A673 (cell line): ENCODE measurements at regions not wholly inside any gene's neighbourhood (a gene's known extent, or its start where the extent isn't known, plus 50 kb on each side); places are given as distances from the start of the nearest gene placed in this dataset.

Experiments used
- BruUV-seq: library from RNA; stranded (reverse); fragments of 400-500 nt; replicated peaks from 2 replicates; lab custom pipeline; 2021; lab: Mats Ljungman, UMichigan
- CTCF ChIA-PET: fragments of 300-600 bp; sonication (Branson Sonifier 250); formaldehyde crosslinking; loops from one replicate; lab custom pipeline; 2022; ENCODE audit warnings: antibody characterized with exemption; lab: Charles Lee
- POLR2A ChIA-PET: fragments of 300-600 bp; sonication (Branson Sonifier 250); formaldehyde crosslinking; loops from one replicate; lab custom pipeline; 2022; ENCODE audit warnings: antibody characterized with exemption; ENCODE audit not compliant: low non-redundant PET; lab: Charles Lee
- DNase-seq: peaks from one replicate; pipeline ENCODE4 v3.0.0-alpha.2; 2015; ENCODE audit warnings: low spot score
- H3K27ac ChIP-seq: fragments of 200-600 bp; sonication (generic); 2 replicates; pipeline ENCODE4 v1.5.1; 2016; ENCODE audit warnings: mixed run types, low read depth, mild to moderate bottlenecking, mixed read lengths, antibody characterized with exemption, low read length; ENCODE audit not compliant: poor library complexity, severe bottlenecking
- H3K27me3 ChIP-seq: fragments of 200-600 bp; sonication (generic); replicated peaks from 2 replicates; pipeline ENCODE4 v1.6.1; 2017; ENCODE audit warnings: mixed run types, low read depth, mild to moderate bottlenecking, mixed read lengths, antibody characterized with exemption, low read length; ENCODE audit not compliant: insufficient read depth, poor library complexity
- H3K36me3 ChIP-seq: fragments of 200-600 bp; sonication (generic); 2 replicates; pipeline ENCODE4 v1.6.1; 2016; ENCODE audit warnings: mixed run types, mild to moderate bottlenecking, mixed read lengths, antibody characterized with exemption, low read length; ENCODE audit not compliant: insufficient read depth, poor library complexity, severe bottlenecking
- H3K4me1 ChIP-seq: fragments of 200-600 bp; sonication (generic); 2 replicates; pipeline ENCODE4 v1.6.1; 2017; ENCODE audit warnings: mixed run types, mild to moderate bottlenecking, mixed read lengths, antibody characterized with exemption, low read length; ENCODE audit not compliant: insufficient read depth, poor library complexity, severe bottlenecking
- H3K4me3 ChIP-seq: fragments of 200-600 bp; sonication (generic); 2 replicates; pipeline ENCODE4 v1.5.1; 2016; ENCODE audit warnings: low read depth, mixed run types, mild to moderate bottlenecking, mixed read lengths, low read length; ENCODE audit not compliant: poor library complexity, severe bottlenecking
- H3K9me3 ChIP-seq: fragments of 200-600 bp; sonication (generic); 2 replicates; pipeline ENCODE4 v1.6.1; 2016; ENCODE audit warnings: mixed run types, low read depth, mild to moderate bottlenecking, mixed read lengths, antibody characterized with exemption, low read length; ENCODE audit not compliant: poor library complexity, severe bottlenecking
- EZH2 ChIP-seq: fragments of 200-600 bp; sonication (generic); IDR thresholded peaks from 2 replicates; pipeline ENCODE4 v1.6.1; 2017; ENCODE audit warnings: borderline replicate concordance, low read depth, mild to moderate bottlenecking, mixed read lengths, antibody characterized with exemption, low read length; ENCODE audit not compliant: poor library complexity, severe bottlenecking
- intact Hi-C: fragments of 100-400 bp; cut with micrococcal nuclease; formaldehyde crosslinking; loops from one replicate; pipeline ENCODE4 v1.10.0; 2022; ENCODE audit not compliant: unreplicated experiment
- TF ChIP-seq, protein P1 (sequence below): fragments of 300-800, 200-600 bp; sonication (generic); conservative IDR thresholded peaks from 2 replicates; pipeline ENCODE4 v1.5.1; 2017; ENCODE audit warnings: low read depth, mild to moderate bottlenecking, antibody characterized with exemption, low read length, moderate library complexity, mixed read lengths

DNA sequence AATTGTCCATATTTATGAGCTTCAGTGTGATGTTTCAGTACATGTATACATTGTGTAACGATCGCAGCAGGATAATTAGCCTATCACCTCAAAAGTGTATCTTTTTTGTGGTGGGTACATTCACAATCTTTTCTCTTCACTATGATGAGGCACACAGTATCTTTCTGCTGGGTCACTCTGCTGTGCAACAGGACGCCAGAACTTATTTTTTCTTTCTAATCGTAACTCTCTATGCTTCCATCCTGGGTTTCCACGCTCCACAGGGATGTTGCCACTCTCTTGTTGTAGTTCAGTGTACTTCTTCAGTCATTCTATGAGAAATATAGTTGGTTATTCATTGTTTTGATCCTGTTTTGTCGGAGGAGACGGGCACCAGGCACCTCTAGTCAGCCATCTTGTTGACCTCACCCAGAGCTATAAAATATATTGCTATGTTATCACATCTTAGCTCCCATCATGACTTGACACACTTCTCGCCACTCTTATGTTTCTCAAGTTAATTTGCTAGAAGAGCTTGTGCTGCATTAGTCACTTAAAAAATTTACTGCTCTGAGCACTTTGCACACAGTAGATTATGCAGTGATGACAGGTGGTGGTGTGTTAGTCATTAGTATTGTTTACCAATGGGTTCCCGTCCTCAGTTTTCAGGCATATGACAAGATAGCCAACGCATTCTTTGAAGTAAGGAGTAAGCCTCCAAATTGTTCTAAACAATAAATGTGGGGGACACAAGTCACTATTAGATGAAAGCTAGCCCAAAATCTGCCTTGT is 1002.7 kb upstream of the PCDH7 start:
- CTCF ChIA-PET: no interaction called here

DNA sequence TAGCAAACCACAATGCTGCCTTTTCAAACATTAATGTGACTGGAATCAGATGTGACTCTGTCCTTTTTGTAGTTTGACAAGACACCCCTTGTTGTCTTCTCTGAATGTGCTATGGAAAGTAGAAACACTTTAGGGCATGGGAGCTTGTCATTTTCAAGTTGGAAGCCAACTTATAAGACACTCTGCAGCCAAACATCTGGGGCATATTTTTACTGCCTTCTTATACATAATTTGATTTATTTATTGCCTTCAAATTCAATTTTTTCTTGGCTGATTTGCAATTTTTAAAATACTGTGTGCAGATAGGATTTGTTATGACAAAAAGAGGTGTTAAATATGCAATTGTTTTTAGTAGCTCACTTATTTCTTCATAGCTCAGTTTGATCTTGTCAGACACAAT is 1002.0 kb upstream of the PCDH7 start:
- H3K4me1 ChIP-seq: peaks cover 3% of the 10 kb centered on the region
- no peaks in the 10 kb centered on the region for H3K9me3 ChIP-seq
- CTCF ChIA-PET: no interaction called here
- intact Hi-C loops: no loop called here
- POLR2A ChIA-PET: no interaction called here
- H3K27ac ChIP-seq: no peak overlapping the region
- TF ChIP-seq EZH2: no peak
- TF ChIP-seq, protein P1, sequence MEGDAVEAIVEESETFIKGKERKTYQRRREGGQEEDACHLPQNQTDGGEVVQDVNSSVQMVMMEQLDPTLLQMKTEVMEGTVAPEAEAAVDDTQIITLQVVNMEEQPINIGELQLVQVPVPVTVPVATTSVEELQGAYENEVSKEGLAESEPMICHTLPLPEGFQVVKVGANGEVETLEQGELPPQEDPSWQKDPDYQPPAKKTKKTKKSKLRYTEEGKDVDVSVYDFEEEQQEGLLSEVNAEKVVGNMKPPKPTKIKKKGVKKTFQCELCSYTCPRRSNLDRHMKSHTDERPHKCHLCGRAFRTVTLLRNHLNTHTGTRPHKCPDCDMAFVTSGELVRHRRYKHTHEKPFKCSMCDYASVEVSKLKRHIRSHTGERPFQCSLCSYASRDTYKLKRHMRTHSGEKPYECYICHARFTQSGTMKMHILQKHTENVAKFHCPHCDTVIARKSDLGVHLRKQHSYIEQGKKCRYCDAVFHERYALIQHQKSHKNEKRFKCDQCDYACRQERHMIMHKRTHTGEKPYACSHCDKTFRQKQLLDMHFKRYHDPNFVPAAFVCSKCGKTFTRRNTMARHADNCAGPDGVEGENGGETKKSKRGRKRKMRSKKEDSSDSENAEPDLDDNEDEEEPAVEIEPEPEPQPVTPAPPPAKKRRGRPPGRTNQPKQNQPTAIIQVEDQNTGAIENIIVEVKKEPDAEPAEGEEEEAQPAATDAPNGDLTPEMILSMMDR: no peak
- DNase-seq: no peak
- BruUV-seq: no TSS peak
- H3K4me3 ChIP-seq: no peak overlapping the region
- H3K36me3 ChIP-seq: no peaks in the 10 kb centered on the region
- H3K27me3 ChIP-seq: no peaks in the 10 kb centered on the region

More for the DNA sequence above, 1002.7 kb upstream of the PCDH7 start:
- Histone ChIP-seq H3K4me3 (no peak overlapping the region), H3K27me3 (no peaks in the 10 kb centered on the region), H3K9me3 (no peaks in the 10 kb centered on the region), H3K4me1 (peaks cover 3% of the 10 kb centered on the region), H3K27ac (no peak overlapping the region), H3K36me3 (no peaks in the 10 kb centered on the region)
- TF ChIP-seq EZH2: no peak
- TF ChIP-seq, protein P1: no peak
- intact Hi-C loops: no loop called here
- DNase-seq: peak; percentile 4
- BruUV-seq: no TSS peak
- POLR2A ChIA-PET: interaction anchor here (0.6 kb wide), 1 partner anchor 23 kb away, joined by 4 read pairs; no protein-coding TSS in a partner anchor

DNA sequence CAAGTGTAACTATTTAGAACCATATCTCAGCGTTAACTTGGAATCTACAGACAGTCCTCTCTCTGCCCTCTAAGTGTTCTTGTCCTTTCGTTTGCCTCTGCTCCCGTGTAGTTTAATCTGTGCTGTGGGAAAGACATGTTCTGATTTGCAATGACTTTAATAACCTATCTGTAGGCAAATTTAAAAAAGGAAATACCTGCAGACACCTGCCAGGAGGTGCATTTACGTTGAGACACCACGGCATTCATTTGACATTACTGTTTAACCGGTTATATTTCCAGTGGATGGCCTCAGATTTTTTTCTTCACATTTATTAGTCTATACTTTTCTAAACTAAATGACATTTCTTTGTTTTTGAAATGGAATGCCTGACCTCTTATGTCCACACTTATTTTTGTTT is 997.9 kb upstream of the PCDH7 start:
- POLR2A ChIA-PET: no interaction called here
- no TSS peak for BruUV-seq
- Histone ChIP-seq H3K4me3 (no peak overlapping the region), H3K27ac (no peak overlapping the region), H3K36me3 (no peaks in the 10 kb centered on the region), H3K9me3 (no peaks in the 10 kb centered on the region), H3K4me1 (peaks cover 3% of the 10 kb centered on the region), H3K27me3 (no peaks in the 10 kb centered on the region)
- intact Hi-C loops: no loop called here
- TF ChIP-seq EZH2: no peak
- TF ChIP-seq, protein P1: no peak
- DNase-seq: no peak
- CTCF ChIA-PET: no interaction called here
